ENCODE measurements at regions not wholly inside any gene's neighbourhood (a gene's known extent, or its start where the extent isn't known, plus 50 kb on each side); places are given as distances from the start of the nearest gene placed in this dataset.

DNA sequence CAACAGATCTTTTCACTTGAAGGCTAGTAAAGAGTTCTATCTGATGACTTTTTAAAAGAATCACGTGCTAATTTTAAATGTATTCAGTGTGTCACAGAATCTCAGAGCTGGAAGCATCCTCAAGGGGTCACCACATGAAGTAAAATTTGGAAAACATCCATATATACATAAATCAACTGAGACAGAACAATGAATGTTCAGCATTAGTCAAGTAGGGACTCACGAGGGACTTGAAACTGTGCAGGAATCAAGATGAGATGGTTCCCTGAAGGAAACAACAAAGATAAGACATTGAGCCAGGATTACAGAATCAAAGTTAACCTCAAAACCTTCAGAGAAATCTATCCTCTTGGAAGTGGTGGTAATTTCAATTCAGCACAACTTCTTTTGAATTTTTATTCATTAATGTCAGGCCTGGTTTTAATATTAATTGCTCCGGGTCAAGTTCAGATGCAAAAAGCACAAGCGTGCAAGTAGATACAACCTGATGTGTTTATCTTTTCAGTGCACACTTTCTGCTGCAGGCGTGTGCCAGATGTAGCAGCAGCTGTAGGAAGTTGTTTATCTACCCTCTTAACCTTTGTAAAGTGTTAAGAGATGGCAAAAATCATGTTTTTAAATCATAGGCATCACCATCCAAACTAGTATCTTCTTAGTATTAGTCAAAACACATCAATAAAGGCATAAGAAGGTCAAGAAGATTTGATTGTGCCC is 87.7 kb upstream of the SRD5A3 start:
- no peak for TF ChIP-seq CTCF (IDR thresholded peaks at IDR 0.05; ENCODE audit: extremely low read depth in 1 of 2, insufficient read depth in 1 of 2, low read depth in 1 of 2, low read length in 2 of 2)
- TF ChIP-seq JUN (IDR thresholded peaks at IDR 0.05; ENCODE audit: borderline replicate concordance, insufficient read depth, insufficient read length, low read depth) = no peak
- no peak for TF ChIP-seq POLR2AphosphoS5 (IDR thresholded peaks at IDR 0.05; ENCODE audit: insufficient read depth, low read depth, low read length)

Measured in endothelial cell of umbilical vein (primary cell).